ENCODE measurements at regions not wholly inside any gene's neighbourhood (a gene's known extent, or its start where the extent isn't known, plus 50 kb on each side); places are given as distances from the start of the nearest gene placed in this dataset.
"Not testable (repeated sequence)": the region's sequence is repeated elsewhere in the genome, so short reads cannot be mapped to it uniquely, and the experiment has no call there.

DNA sequence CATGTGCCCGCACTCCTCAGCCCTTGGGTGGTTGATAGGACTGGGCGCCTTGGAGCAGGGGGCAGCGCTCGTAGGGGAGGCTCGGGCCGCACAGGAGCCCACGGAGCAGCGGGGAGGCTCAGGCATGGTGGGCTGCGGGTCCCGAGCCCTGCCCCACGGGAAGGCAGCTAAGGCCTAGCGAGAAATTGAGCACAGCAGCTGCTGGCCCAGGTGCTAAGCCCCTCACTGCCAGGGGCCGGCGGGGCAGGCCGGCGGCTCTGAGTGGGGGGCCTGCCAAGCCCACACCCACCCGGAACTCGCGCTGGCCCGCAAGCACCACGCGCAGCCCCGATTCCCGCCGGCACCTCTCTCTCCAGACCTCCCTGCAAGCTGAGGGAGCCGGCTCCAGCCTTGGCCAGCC is 86.7 kb upstream of the CDCA7L start:
- H3K9me3 Mint-ChIP-seq; H3K36me3 Mint-ChIP-seq (ENCODE audit: low read depth); CTCF ChIA-PET; intact Hi-C loops (cut with micrococcal nuclease); H3K27me3 Mint-ChIP-seq (ENCODE audit: low read depth); H3K4me3 Mint-ChIP-seq; H3K4me1 Mint-ChIP-seq (ENCODE audit: low read depth); DNase-seq; H3K27ac Mint-ChIP-seq: not testable (repeated sequence)

DNA sequence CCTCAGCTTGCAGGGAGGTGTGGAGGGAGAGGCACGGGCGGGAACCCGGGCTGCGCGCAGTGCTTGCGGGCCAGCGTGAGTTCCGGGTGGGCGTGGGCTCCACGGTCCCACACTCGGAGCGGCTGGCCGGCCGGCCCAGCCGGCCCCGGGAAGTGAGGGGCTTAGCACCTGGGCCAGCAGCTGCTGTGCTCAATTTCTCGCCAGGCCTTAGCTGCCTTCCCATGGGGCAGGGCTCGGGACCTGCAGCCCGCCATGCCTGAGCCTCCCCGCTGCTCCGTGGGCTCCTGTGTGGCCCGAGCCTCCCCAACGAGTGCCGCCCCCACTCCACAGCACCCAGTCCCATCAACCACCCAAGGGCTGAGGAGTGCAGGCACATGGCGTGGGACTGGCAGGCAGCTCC is 83.0 kb upstream of the CDCA7L start:
- DNase-seq; intact Hi-C loops (cut with micrococcal nuclease); H3K4me3 Mint-ChIP-seq; H3K27me3 Mint-ChIP-seq (ENCODE audit: low read depth); H3K36me3 Mint-ChIP-seq (ENCODE audit: low read depth); H3K27ac Mint-ChIP-seq; CTCF ChIA-PET; H3K9me3 Mint-ChIP-seq; H3K4me1 Mint-ChIP-seq (ENCODE audit: low read depth): not testable (repeated sequence)

DNA sequence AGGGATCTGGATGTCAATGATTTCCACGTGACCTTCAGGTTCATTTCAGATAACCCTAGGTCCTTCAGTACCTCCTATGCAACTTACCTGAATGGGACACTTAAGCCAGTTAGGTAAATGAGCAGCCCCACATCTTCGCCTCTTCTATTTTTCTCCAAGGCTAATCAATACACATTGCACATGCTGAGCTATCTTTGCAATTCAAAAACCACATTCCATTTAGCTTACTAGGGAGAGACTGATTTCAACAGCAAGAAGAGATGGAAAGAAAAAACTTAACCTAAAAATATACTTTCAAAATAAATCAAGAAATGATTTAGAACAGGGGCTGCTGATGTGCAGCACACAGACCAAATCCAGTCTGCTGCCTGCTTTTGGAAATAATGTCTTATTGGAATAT is 81.8 kb upstream of the CDCA7L start:
- no peaks in the 10 kb centered on the region for H3K9me3 Mint-ChIP-seq
- H3K27me3 Mint-ChIP-seq (ENCODE audit: low read depth): peaks cover 5% of the 10 kb centered on the region
- CTCF ChIA-PET: no interaction called here
- H3K4me3 Mint-ChIP-seq: no peak overlapping the region
- no peak for DNase-seq
- intact Hi-C loops (cut with micrococcal nuclease): no loop called here
- no peak overlapping the region for H3K27ac Mint-ChIP-seq
- no peaks in the 10 kb centered on the region for H3K36me3 Mint-ChIP-seq (ENCODE audit: low read depth)
- no peaks in the 10 kb centered on the region for H3K4me1 Mint-ChIP-seq (ENCODE audit: low read depth)

DNA sequence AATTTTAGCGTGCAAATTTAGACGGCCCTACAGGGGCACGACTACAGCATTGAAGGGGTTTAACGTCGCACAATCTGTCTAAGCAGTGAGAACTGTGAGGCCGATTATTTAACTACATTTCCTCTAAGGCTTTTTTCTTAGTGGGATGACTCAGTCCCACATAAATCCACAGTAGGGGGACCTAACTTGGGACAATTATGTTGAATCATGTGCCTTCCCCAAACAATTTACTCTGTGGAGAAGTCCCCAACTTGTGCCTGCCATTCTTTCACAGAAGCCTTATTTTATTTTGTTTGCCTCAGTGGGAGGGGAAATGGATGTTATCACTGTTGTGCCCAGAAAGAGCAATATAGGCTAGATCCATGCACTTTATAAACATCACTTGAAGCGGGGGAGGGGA is 80.3 kb upstream of the CDCA7L start:
- intact Hi-C loops (cut with micrococcal nuclease): no loop called here
- no peak overlapping the region for H3K27ac Mint-ChIP-seq
- H3K9me3 Mint-ChIP-seq: no peaks in the 10 kb centered on the region
- no peaks in the 10 kb centered on the region for H3K36me3 Mint-ChIP-seq (ENCODE audit: low read depth)
- no peak for DNase-seq
- no peaks in the 10 kb centered on the region for H3K4me1 Mint-ChIP-seq (ENCODE audit: low read depth)
- H3K4me3 Mint-ChIP-seq: no peak overlapping the region
- peaks cover 5% of the 10 kb centered on the region for H3K27me3 Mint-ChIP-seq (ENCODE audit: low read depth)
- CTCF ChIA-PET: no interaction called here

DNA sequence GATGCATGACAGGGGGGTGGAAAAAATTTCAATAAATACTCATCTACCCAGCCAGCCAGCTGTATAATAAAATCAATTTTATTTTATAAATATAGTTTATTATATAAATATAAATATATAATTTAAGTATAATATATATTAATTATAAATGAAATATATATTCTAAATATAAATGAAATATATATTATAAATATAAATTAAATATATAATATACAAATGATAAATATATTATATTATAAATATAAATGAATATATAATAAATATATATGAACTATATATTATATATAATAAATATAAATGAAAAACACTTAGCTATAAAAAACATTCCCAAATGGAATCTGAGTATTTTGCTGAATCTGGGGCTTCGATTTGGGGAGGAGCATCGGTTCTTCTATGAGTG is 79.4 kb upstream of the CDCA7L start:
- H3K36me3 Mint-ChIP-seq (ENCODE audit: low read depth): no peaks in the 10 kb centered on the region

DNA sequence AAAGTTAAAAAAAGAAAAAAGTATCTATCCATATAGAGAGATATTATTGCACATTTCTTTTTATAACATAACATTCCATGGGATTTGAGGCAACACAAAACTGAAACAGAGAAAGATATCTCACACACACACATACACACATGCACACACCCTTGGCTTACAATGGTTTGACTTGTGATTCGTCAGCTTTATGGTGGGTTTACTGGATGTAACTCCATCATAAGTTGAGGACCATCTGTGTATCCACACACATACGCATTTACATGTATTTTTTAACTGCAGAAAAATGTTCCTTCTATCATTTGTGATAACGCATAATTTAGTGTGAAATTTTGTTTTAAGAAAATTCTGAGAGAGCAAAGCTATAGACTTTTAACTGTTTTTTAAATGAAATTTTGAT is 74.2 kb upstream of the CDCA7L start:
- Mint-ChIP-seq H3K4me1 (ENCODE audit: low read depth) (no peaks in the 10 kb centered on the region), H3K27ac (no peak overlapping the region), H3K27me3 (ENCODE audit: low read depth) (peaks cover 10% of the 10 kb centered on the region), H3K9me3 (no peaks in the 10 kb centered on the region), H3K36me3 (ENCODE audit: low read depth) (no peaks in the 10 kb centered on the region), H3K4me3 (no peak overlapping the region)
- DNase-seq: no peak
- intact Hi-C loops (cut with micrococcal nuclease): no loop called here
- CTCF ChIA-PET: no interaction called here

More for the DNA sequence above, 79.4 kb upstream of the CDCA7L start:
- intact Hi-C loops (cut with micrococcal nuclease): no loop called here
- Mint-ChIP-seq H3K27me3 (ENCODE audit: low read depth) (peaks cover 5% of the 10 kb centered on the region), H3K9me3 (no peaks in the 10 kb centered on the region), H3K27ac (no peak overlapping the region), H3K4me3 (no peak overlapping the region), H3K4me1 (ENCODE audit: low read depth) (no peaks in the 10 kb centered on the region)
- no peak for DNase-seq
- CTCF ChIA-PET: no interaction called here

DNA sequence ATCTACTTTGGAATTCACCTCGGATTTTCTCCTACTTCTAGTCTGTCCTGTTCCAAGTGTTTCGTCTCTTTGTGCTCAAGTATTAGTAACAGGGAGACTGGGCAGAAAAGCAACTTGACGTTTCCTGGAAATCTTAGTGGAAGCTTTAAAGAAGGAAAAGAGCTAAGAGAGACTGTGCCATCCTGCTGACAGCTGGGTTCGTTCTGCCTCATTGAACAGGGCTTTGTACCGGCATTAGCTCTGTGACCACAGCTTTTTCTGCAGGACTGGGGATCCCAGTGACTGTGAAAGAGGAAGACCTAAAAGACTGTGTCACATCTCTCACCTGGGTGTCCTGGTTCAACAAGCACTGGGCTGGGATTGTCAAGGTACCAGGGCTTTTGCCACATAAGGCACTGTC is 70.8 kb upstream of the CDCA7L start:
- Mint-ChIP-seq H3K4me3 (no peak overlapping the region), H3K27ac (no peak overlapping the region), H3K36me3 (ENCODE audit: low read depth) (no peaks in the 10 kb centered on the region), H3K27me3 (ENCODE audit: low read depth) (peaks cover 5% of the 10 kb centered on the region), H3K9me3 (no peaks in the 10 kb centered on the region), H3K4me1 (ENCODE audit: low read depth) (no peaks in the 10 kb centered on the region)
- no peak for DNase-seq
- intact Hi-C loops (cut with micrococcal nuclease): no loop called here
- CTCF ChIA-PET: no interaction called here

DNA sequence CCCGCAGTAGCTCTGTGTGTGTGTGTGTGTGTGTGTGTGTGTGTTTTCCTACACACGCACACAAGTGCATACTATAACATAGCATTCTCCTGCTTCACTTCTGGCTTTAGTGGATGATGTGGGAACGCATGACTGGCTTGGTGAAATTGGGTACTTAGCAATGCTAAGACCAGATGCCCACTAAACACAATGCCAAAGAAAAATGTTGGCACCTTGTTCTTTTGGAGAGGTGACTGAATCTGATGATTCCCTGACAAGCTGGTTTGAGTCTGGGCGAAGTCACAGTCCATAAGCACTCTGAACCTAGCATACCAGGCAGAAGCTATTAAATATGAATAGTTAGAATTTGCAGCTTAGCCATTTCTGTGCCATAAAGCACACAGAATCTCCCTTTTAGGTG is 68.0 kb upstream of the CDCA7L start:
- Mint-ChIP-seq H3K27ac (no peak overlapping the region), H3K4me3 (no peak overlapping the region), H3K9me3 (no peaks in the 10 kb centered on the region), H3K4me1 (ENCODE audit: low read depth) (no peaks in the 10 kb centered on the region), H3K36me3 (ENCODE audit: low read depth) (no peaks in the 10 kb centered on the region), H3K27me3 (ENCODE audit: low read depth) (peaks cover 5% of the 10 kb centered on the region)
- intact Hi-C loops (cut with micrococcal nuclease): no loop called here
- CTCF ChIA-PET: interaction anchor here (0.6 kb wide), 1 partner anchor 1223 kb away, joined by 4 read pairs; no protein-coding TSS in a partner anchor
- DNase-seq: no peak

DNA sequence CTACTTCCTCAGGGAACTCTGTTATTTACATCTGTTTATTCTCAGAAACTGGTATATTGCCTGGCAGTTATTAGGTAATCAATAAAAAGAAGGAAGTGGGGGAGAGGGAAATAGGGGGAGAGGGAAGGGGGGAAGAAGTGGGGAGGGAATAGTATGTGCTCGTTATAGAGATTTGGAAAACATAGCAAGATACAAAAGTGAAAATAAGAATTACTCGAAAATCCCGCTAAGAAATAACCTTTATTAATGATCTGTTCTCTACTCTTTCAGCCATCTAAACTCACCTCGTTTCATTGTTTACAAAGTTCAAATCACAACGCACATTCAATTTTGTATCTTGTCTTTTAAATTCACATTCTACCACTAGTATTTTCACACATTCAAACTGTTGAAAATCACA is 63.0 kb upstream of the CDCA7L start:
- H3K36me3 Mint-ChIP-seq (ENCODE audit: low read depth): no peaks in the 10 kb centered on the region
- no peak for DNase-seq
- H3K27me3 Mint-ChIP-seq (ENCODE audit: low read depth): peaks cover 3% of the 10 kb centered on the region
- CTCF ChIA-PET: no interaction called here
- no peak overlapping the region for H3K27ac Mint-ChIP-seq
- H3K4me3 Mint-ChIP-seq: no peak overlapping the region
- H3K4me1 Mint-ChIP-seq (ENCODE audit: low read depth): no peaks in the 10 kb centered on the region
- H3K9me3 Mint-ChIP-seq: no peaks in the 10 kb centered on the region
- intact Hi-C loops (cut with micrococcal nuclease): loop anchor here (10.0 kb wide), 1 partner anchor 484 kb away; no protein-coding TSS in a partner anchor

DNA sequence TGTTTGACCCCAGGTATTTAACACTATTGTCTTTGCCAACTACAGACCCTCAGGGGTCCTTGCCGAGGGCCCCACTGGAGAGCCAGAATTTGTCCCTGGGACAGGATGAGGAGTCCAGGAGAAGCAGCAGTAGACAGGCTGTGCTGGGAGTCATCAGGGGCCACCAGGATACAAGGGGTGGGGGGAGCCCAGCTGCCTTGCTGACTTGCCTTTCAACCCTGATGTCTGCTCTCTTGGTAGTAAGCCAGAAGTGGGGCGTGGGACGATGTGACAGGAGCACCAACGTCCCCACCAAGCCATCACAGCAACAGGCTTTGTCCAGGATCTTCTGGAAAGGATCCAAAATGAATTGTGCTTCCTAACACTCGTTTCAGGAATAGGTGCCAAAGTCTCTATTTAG is 62.4 kb upstream of the CDCA7L start:
- H3K4me1 Mint-ChIP-seq (ENCODE audit: low read depth): no peaks in the 10 kb centered on the region
- no peak overlapping the region for H3K27ac Mint-ChIP-seq
- no peak for DNase-seq
- intact Hi-C loops (cut with micrococcal nuclease): loop anchor here (10.0 kb wide), 1 partner anchor 483 kb away; no protein-coding TSS in a partner anchor
- no peak overlapping the region for H3K4me3 Mint-ChIP-seq
- no peaks in the 10 kb centered on the region for H3K36me3 Mint-ChIP-seq (ENCODE audit: low read depth)
- CTCF ChIA-PET: no interaction called here
- H3K9me3 Mint-ChIP-seq: no peaks in the 10 kb centered on the region
- H3K27me3 Mint-ChIP-seq (ENCODE audit: low read depth): peaks cover 3% of the 10 kb centered on the region

DNA sequence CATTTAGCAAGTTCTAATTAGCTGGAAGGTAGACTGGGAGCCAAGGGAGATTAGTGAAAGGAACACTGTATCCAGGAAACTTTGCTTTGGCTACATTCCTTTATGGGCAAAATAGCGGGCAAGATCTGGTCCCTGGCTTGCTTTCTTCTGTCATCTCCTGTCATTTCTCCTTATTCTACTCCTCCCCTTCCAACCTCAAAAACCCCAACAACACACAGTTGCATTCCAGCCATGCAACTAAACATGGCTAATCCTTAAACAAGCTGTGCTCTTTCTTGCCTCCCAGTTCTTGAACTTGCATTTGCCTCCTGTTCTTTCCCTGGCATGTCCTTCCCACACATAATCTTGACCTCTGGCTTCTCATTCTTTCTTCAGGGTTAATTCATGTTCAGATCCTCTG is 59.5 kb upstream of the CDCA7L start:
- Mint-ChIP-seq H3K27me3 (ENCODE audit: low read depth) (peaks cover 2% of the 10 kb centered on the region), H3K36me3 (ENCODE audit: low read depth) (no peaks in the 10 kb centered on the region), H3K9me3 (no peaks in the 10 kb centered on the region), H3K4me1 (ENCODE audit: low read depth) (peaks cover 3% of the 10 kb centered on the region), H3K4me3 (no peak overlapping the region), H3K27ac (no peak overlapping the region)
- DNase-seq: no peak
- CTCF ChIA-PET: no interaction called here
- intact Hi-C loops (cut with micrococcal nuclease): loop anchor here (10.0 kb wide), 1 partner anchor 480 kb away; no protein-coding TSS in a partner anchor

DNA sequence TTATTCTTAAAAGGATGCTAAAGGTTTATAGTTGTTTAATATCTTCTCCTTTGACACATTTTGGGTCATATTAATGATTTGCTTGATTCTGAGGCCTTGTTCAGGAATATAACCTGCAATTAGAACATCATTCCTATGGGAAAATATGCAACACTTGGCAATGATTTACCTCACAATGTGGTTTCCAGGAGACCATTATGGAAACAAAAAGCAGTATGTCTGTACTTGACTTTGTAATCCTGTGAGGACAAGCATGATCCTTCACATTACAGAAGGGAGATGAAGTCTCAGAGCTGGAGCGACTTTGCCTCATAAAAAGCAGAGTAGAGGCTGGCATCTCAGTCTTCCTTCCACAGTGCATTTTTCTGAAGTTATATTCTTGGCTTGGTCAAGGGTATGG is 57.0 kb upstream of the CDCA7L start:
- DNase-seq: no peak
- CTCF ChIA-PET: interaction anchor here (1.3 kb wide), 1 partner anchor 235 kb away, joined by 4 read pairs; no protein-coding TSS in a partner anchor
- no peak overlapping the region for H3K27ac Mint-ChIP-seq
- intact Hi-C loops (cut with micrococcal nuclease): loop anchor here (5.0 to 10.0 kb wide), 4 partner anchors 435 to 1225 kb away; partner anchors contain the start of gene SP4
- H3K27me3 Mint-ChIP-seq (ENCODE audit: low read depth): no peaks in the 10 kb centered on the region
- H3K9me3 Mint-ChIP-seq: no peaks in the 10 kb centered on the region
- H3K36me3 Mint-ChIP-seq (ENCODE audit: low read depth): no peaks in the 10 kb centered on the region
- peaks cover 3% of the 10 kb centered on the region for H3K4me1 Mint-ChIP-seq (ENCODE audit: low read depth)
- H3K4me3 Mint-ChIP-seq: no peak overlapping the region

DNA sequence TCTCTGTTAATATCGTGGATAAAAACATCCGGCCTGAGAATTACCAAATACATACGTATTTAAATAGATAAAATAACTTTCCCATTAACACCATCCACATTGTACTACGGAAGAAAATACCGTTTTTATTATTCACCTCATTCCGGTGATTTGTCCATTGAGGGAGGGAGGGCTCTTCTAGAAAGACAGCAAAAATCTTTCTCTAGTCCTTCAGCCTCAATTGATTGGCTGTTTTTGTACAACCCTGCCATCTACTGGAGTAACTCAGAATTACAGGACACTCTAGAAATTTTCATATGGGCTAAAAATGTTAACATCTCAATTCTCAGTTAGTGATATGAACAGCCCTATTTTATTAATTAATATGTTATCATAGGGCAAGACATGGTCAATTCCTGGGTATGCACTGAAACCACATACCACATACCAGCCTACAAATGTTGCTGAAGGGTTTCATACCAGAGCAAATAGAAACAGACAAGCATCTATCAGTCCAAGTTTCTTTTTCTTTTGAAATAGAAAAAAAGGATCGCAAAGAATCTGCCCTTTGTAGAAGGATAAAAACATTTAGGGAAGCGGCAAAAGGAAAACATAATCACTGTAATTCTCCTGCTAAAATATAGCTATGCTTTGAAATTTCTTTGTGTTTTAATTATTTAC is 55.8 kb upstream of the CDCA7L start:
- Mint-ChIP-seq H3K36me3 (ENCODE audit: low read depth) (no peaks in the 10 kb centered on the region), H3K27me3 (ENCODE audit: low read depth) (no peaks in the 10 kb centered on the region), H3K9me3 (no peaks in the 10 kb centered on the region), H3K4me3 (no peak overlapping the region), H3K27ac (no peak overlapping the region), H3K4me1 (ENCODE audit: low read depth) (peaks cover 3% of the 10 kb centered on the region)
- CTCF ChIA-PET: interaction anchor here (0.6 to 1.3 kb wide), 8 partner anchors 11 to 464 kb away, joined by 3 to 5 read pairs (median 3); no protein-coding TSS in a partner anchor
- intact Hi-C loops (cut with micrococcal nuclease): loop anchor here (1.0 to 10.0 kb wide), 8 partner anchors 63 to 1224 kb away; partner anchors contain the start of gene SP4
- DNase-seq: peak; percentile 24

All from activated naive CD4-positive, alpha-beta T cell treated with anti-CD3 and anti-CD28 coated beads for 36 hours (primary cell).